Activated naive CD8-positive, alpha-beta T cell treated with anti-CD3 and anti-CD28 coated beads, Interleukin-2, amount 50 U/mL, for 24 hours (primary cell): ENCODE measurements at regions not wholly inside any gene's neighbourhood (a gene's known extent, or its start where the extent isn't known, plus 50 kb on each side); places are given as distances from the start of the nearest gene placed in this dataset.
"Not testable (repeated sequence)": the region's sequence is repeated elsewhere in the genome, so short reads cannot be mapped to it uniquely, and the experiment has no call there.

ENCODE experiments used
- ATAC-seq: fragments of 150-1000 bp; cut with Tn5 transposase; one replicate; pipeline ENCODE4 v1.10.0; 2021
- DNase-seq: peaks from one replicate; pipeline ENCODE4 v3.0.0; 2021
- H3K27ac Mint-ChIP-seq: one replicate; pipeline ENCODE4 v1.8.0; 2021; ENCODE audit warnings: mild to moderate bottlenecking, mixed read lengths
- H3K27me3 Mint-ChIP-seq: one replicate; pipeline ENCODE4 v1.8.0; 2021; ENCODE audit warnings: mixed read lengths
- H3K36me3 Mint-ChIP-seq: one replicate; pipeline ENCODE4 v1.8.0; 2021; ENCODE audit warnings: low read depth, mixed read lengths
- H3K4me1 Mint-ChIP-seq: one replicate; pipeline ENCODE4 v1.8.0; 2021; ENCODE audit warnings: mixed read lengths
- H3K4me3 Mint-ChIP-seq: one replicate; pipeline ENCODE4 v1.8.0; 2021; ENCODE audit warnings: mild to moderate bottlenecking, moderate library complexity, mixed read lengths
- H3K9me3 Mint-ChIP-seq: one replicate; pipeline ENCODE4 v1.8.0; 2021; ENCODE audit warnings: mixed read lengths

DNA sequence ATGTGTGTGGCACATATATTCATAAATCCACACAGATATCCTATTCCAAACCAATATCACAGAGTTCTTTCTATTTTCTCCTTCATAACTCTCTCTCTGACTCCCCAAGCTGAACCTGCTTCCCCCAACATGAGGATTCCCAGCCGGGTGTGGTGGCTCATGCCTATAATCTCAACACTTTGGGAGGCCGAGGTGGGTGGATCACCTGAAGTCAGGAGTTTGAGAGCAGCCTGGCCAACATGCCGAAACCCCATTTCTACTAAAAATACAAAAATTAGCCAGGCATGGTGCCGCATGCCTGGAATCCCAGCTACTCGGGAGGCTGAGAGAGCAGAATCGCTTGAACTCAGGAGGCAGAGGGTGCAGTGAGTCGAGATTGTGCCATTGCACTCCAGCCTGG lies 86.3 kb upstream of the GLI2 start:
- not testable (repeated sequence) for H3K4me1 Mint-ChIP-seq, H3K4me3 Mint-ChIP-seq, H3K36me3 Mint-ChIP-seq, DNase-seq, ATAC-seq, H3K27ac Mint-ChIP-seq
- Mint-ChIP-seq H3K27me3 (peaks cover 19% of the 10 kb centered on the region), H3K9me3 (peaks cover 21% of the 10 kb centered on the region)

DNA sequence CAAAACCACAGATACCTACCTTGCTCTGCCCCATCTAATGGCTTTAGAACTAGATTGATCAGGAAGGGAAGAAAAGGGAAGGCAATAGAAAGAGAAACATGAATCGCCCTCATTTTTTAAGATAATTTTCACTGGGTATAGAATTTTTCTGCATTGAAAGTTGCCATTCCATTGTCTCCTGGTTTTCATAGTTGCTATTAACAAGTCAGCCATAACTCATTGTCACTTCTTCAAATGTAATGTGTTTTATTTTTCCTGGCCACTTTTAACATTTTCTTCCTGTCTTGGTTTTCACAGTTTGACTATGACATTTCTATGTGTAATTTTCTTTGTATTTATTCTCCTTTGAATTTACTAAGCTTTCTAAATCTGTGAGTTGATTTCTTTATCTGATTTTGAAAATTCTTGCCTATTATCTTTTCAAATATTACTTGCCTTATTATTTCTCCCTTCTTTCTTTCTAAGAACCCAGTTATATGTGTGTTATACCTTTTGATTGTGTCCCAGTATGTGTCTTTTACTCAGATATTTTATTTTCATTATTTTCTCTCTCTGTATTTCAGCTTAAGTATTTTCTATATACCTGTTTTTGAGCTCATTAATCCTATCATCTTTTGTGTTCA lies 85.5 kb upstream of the GLI2 start:
- Mint-ChIP-seq H3K36me3 (peaks cover 4% of the 10 kb centered on the region), H3K27ac (no peak overlapping the region), H3K4me1 (no peaks in the 10 kb centered on the region), H3K9me3 (peaks cover 21% of the 10 kb centered on the region), H3K27me3 (peaks cover 21% of the 10 kb centered on the region), H3K4me3 (no peak overlapping the region)
- no peak for ATAC-seq
- DNase-seq, result no peak

GRCh38 chr2:120651818-120652217 lies 83.8 kb upstream of the GLI2 start:
- ATAC-seq, result no peak
- H3K36me3 Mint-ChIP-seq, result peaks cover 4% of the 10 kb centered on the region
- H3K4me1 Mint-ChIP-seq, result no peaks in the 10 kb centered on the region
- peaks cover 21% of the 10 kb centered on the region for H3K9me3 Mint-ChIP-seq
- no peak overlapping the region for H3K27ac Mint-ChIP-seq
- no peak overlapping the region for H3K4me3 Mint-ChIP-seq
- no peak for DNase-seq
- peaks cover 30% of the 10 kb centered on the region for H3K27me3 Mint-ChIP-seq

GRCh38 chr2:120653046-120653445 lies 82.6 kb upstream of the GLI2 start:
- DNase-seq (no peak), ATAC-seq (no peak)
- Mint-ChIP-seq H3K27ac (no peak overlapping the region), H3K36me3 (peaks cover 4% of the 10 kb centered on the region), H3K9me3 (peaks cover 21% of the 10 kb centered on the region), H3K4me1 (no peaks in the 10 kb centered on the region), H3K27me3 (peaks cover 31% of the 10 kb centered on the region), H3K4me3 (no peak overlapping the region)

GRCh38 chr2:120653871-120654270 lies 81.8 kb upstream of the GLI2 start:
- H3K9me3 Mint-ChIP-seq, result peaks cover 21% of the 10 kb centered on the region
- no peak overlapping the region for H3K4me3 Mint-ChIP-seq
- H3K27me3 Mint-ChIP-seq, result peaks cover 34% of the 10 kb centered on the region
- ATAC-seq (no peak), DNase-seq (no peak)
- no peaks in the 10 kb centered on the region for H3K4me1 Mint-ChIP-seq
- peaks cover 4% of the 10 kb centered on the region for H3K36me3 Mint-ChIP-seq
- no peak overlapping the region for H3K27ac Mint-ChIP-seq

DNA sequence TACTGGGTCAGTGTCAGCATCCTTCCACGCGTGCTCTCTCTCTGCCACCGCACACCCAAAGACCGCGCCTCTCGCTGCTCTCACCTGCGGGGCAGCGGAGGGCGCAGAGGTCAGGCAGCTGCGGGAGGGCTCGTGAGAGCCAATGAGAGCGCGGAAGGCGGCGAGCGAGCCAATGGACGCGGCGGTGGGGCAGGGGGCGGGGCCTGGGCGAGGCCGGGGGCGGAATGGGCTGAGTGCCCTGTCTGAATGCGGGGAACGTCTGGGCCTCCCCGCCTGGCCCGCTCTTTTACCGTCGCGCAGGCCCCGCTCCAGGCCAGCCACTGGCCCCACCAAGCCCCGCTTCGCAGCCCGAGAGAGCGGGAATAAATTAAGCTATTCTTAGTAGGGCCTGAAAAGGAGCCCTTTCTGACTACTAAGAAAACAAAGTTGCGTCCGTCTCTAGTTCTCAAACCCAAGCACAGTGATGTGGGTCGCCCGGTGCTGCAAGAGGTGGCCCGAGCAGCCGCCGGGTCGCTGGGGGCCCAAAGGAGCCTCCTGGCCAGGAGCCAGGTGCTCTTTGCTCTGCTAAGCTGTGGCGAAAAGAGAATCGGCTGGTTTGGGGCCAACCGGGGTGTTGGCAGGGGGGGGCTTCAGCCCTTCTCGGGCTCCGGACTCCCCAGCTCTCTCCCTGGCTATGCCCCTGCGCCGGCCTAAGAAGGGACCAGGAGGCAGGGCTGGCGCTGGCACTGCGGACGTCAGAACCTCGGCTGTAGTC lies 81.1 kb upstream of the GLI2 start:
- DNase-seq (no peak), ATAC-seq (no peak)
- peaks cover 36% of the 10 kb centered on the region for H3K27me3 Mint-ChIP-seq
- no peak overlapping the region for H3K27ac Mint-ChIP-seq
- H3K9me3 Mint-ChIP-seq, result peaks cover 16% of the 10 kb centered on the region
- no peak overlapping the region for H3K4me3 Mint-ChIP-seq
- H3K36me3 Mint-ChIP-seq, result peaks cover 4% of the 10 kb centered on the region
- no peaks in the 10 kb centered on the region for H3K4me1 Mint-ChIP-seq

- ATAC-seq (no peak), DNase-seq (no peak)
- no peaks in the 10 kb centered on the region for H3K4me1 Mint-ChIP-seq
- H3K4me3 Mint-ChIP-seq, result no peak overlapping the region
- no peak overlapping the region for H3K27ac Mint-ChIP-seq
- H3K9me3 Mint-ChIP-seq, result no peaks in the 10 kb centered on the region
- H3K27me3 Mint-ChIP-seq, result peaks cover 35% of the 10 kb centered on the region
- H3K36me3 Mint-ChIP-seq, result no peaks in the 10 kb centered on the region
Observed at GRCh38 chr2:120656273-120656950, 79.3 kb upstream of the GLI2 start.

DNA sequence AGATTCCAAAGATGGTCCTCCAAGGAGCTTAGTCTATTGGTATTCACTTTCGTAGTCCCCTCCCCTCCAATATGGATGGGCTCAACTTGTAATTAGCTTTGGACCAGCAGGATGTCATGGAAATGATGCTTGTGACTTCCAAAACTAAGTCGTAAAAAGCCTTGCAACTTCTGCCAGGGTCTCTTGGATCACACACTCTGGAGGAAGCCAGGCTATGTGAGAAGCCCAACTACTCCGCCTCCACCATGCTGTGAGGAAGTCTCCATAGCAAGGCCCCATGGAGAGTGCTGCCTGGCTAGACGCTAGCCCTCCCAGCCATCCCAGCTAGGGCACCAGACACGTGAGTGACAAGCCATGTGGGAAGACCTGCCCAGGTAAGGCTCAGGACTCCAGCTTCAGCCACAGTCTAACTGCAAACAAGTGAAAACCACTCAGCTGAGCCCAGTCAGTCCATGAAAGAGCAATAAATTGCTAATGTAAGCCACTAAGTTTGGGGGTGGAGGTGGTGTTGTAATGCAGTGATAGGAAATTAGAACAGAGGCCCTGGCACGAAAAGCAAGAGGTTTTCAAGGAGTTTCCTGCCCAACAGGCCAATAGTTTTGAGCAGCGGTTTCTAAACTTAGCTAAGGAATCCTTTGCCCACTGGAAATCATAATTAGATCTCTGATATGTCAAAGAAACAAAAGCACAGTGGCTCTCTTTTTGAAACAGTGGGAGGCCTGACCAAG lies 77.5 kb upstream of the GLI2 start:
- no peaks in the 10 kb centered on the region for H3K4me1 Mint-ChIP-seq
- no peaks in the 10 kb centered on the region for H3K36me3 Mint-ChIP-seq
- H3K27me3 Mint-ChIP-seq, result peaks cover 36% of the 10 kb centered on the region
- no peak overlapping the region for H3K27ac Mint-ChIP-seq
- no peaks in the 10 kb centered on the region for H3K9me3 Mint-ChIP-seq
- H3K4me3 Mint-ChIP-seq, result no peak overlapping the region
- DNase-seq (no peak), ATAC-seq (no peak)

GRCh38 chr2:120658770-120659158 lies 76.9 kb upstream of the GLI2 start:
- Mint-ChIP-seq H3K27me3 (peaks cover 33% of the 10 kb centered on the region), H3K36me3 (no peaks in the 10 kb centered on the region), H3K9me3 (no peaks in the 10 kb centered on the region), H3K4me1 (no peaks in the 10 kb centered on the region), H3K27ac (no peak overlapping the region), H3K4me3 (no peak overlapping the region)
- DNase-seq (no peak), ATAC-seq (no peak)

DNA sequence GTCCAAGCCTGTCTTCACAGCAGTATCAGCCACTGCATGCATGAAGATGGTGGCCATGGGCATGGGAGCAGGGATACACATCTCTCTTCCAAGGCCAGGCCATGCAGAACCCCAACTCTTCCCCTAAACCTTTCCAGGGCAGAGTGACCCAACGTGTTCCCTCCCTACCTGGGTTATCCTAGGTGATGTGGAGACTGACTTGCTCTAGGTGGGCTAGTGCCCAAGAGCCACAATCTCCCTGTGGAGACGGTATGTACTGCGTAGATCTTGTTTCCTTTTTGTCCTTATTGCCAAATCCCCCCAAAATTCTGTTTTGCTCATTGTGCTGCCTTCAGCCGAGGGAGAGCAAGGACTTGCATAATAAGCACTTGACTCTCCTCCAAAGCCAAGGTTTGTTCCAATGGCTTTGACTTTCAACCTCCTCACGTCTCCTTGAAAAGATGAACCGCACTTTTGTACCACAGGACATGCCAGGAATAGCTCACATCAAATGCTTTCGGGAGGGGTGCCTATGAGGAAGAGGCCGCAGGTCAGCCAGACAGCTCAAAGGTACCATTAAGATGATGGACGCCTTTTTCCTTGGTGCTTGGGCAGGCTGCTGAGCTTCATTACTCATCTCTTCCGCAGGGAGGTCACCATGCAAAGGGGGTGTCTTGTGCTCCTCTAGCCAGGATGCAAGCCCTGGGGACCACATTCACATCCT lies 76.2 kb upstream of the GLI2 start:
- Mint-ChIP-seq H3K4me3 (no peak overlapping the region), H3K36me3 (no peaks in the 10 kb centered on the region), H3K27ac (no peak overlapping the region), H3K27me3 (peaks cover 30% of the 10 kb centered on the region), H3K4me1 (no peaks in the 10 kb centered on the region), H3K9me3 (peaks cover 3% of the 10 kb centered on the region)
- ATAC-seq (no peak), DNase-seq (no peak)

DNA sequence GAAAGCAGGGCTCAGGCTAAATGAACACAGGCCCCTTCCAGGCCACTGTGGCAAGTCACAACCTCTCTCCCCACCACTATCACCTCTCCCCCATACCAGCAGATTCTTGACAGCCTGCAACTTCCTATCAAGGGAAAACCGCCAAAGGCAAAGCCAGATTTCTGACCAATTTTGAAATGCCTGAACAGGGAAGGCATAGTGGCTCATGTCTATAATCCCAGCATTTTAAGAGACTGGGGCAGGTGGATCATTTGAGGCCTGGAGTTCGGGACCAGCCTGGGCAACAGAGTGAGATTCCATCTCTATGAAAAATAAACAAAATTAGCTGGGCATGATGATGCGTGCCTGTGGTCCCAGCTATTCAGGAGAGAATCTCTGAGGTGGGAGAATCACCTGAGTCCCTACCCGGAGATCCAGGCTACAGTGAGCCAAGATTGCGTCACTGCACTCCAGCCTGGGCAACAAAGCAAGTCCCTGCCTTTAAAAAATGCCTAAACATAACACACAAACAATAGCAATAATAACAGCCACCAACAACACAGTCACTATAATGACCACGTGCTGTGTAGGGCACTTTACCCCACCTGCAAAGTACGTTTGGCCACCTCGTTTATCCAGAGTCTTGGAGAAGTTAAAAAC lies 75.5 kb upstream of the GLI2 start:
- DNase-seq (no peak), ATAC-seq (no peak)
- Mint-ChIP-seq H3K27ac (no peak overlapping the region), H3K4me3 (no peak overlapping the region), H3K4me1 (no peaks in the 10 kb centered on the region), H3K27me3 (peaks cover 27% of the 10 kb centered on the region), H3K36me3 (no peaks in the 10 kb centered on the region), H3K9me3 (peaks cover 8% of the 10 kb centered on the region)

DNA sequence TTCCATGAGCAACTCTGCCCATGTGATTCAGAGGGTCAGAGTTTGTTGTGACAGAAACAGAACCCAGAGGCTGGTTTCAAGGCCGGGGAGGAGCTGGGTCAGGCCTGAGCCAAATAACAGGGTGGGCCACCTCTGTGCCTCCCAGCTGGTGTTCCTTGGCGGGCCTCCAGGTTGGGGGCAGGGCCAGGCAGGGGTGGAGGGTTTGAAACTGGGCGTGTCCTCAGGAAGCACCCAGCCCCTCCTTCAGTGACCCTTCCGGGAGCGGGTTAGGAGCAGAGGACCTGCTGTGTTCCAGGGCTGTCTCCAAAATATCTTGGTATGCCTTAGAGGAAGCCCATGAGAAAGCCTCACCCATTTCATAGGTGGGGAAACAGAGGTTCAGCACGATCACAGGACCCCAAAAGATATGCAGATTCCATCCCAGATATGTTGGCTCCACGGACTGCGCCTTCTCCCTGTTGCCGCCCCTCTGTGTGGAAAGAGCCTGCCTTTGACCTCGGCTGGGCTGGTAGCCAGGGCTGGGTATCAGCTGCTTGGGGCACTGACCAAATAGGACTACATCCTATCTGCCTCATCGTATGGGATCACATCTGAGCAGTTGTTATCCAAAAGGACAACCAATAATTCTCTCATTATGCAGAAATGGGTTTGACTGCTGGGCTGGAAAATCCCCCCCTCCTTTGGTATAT lies 74.8 kb upstream of the GLI2 start:
- Mint-ChIP-seq H3K4me1 (no peaks in the 10 kb centered on the region), H3K9me3 (peaks cover 14% of the 10 kb centered on the region), H3K27ac (no peak overlapping the region), H3K4me3 (no peak overlapping the region), H3K36me3 (no peaks in the 10 kb centered on the region), H3K27me3 (peaks cover 22% of the 10 kb centered on the region)
- ATAC-seq (no peak), DNase-seq (no peak)

DNA sequence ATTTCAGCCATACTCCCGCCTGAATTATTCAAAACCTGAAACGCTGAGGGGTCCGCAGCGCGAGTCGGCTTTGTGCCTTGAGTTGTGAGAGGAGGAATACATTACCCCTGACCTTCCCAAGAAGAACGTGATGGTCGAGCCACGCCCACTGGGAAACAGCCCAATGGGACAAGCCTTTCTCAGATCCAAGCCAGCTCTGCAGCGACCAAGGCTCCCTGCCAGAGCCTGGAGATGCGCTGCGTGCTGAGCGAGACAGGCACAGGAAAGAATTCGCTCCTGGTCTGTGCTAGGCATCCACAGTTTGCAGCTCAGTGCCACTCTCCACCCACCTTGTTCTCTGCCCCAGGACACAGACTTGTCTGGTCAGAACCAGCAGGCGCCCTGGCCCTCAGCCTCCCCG lies 74.1 kb upstream of the GLI2 start:
- ATAC-seq (no peak), DNase-seq (no peak)
- H3K9me3 Mint-ChIP-seq, result peaks cover 21% of the 10 kb centered on the region
- H3K4me3 Mint-ChIP-seq, result no peak overlapping the region
- H3K4me1 Mint-ChIP-seq, result no peaks in the 10 kb centered on the region
- no peak overlapping the region for H3K27ac Mint-ChIP-seq
- H3K27me3 Mint-ChIP-seq, result peaks cover 19% of the 10 kb centered on the region
- H3K36me3 Mint-ChIP-seq, result no peaks in the 10 kb centered on the region
